Urinary bladder (tissue), 3 donors: ENCODE measurements at regions not wholly inside any gene's neighbourhood (a gene's known extent, or its start where the extent isn't known, plus 50 kb on each side); places are given as distances from the start of the nearest gene placed in this dataset.

Experiments used
- DNase-seq: peaks from one replicate; pipeline ENCODE4 v3.0.0-alpha.2; 2015; ENCODE audit errors: extremely low spot score
- H3K27ac ChIP-seq: one replicate; pipeline ENCODE4 v1.5.1; 2013; ENCODE audit warnings: low read depth, mild to moderate bottlenecking, moderate library complexity
- H3K36me3 ChIP-seq: one replicate; pipeline ENCODE4 v1.6.1; 2013; ENCODE audit warnings: mild to moderate bottlenecking, moderate library complexity; ENCODE audit not compliant: insufficient read depth
- H3K4me1 ChIP-seq: one replicate; pipeline ENCODE4 v1.6.1; 2013; ENCODE audit warnings: mild to moderate bottlenecking, moderate library complexity; ENCODE audit not compliant: insufficient read depth
- H3K4me3 ChIP-seq: one replicate; pipeline ENCODE4 v1.5.1; 2013; ENCODE audit warnings: low read depth, low read length
- WGBS: extraction: QIAGEN DNeasy Blood & Tissue Kit; methylation state at CpG from one replicate; pipeline ENCODE4 v1.1.7; 2013; 5-methylcytosine and 5-hydroxymethylcytosine counted together
- donor health status: healthy with polysubstance abuse.
- donor health status: healthy.

- Histone ChIP-seq H3K4me3 (no peak overlapping the region), H3K27ac (no peak overlapping the region), H3K4me1 (no peaks in the 10 kb centered on the region), H3K36me3 (no peaks in the 10 kb centered on the region)
- WGBS = 49% methylated on average over 18 of the region's 18 CpGs
- no peak for DNase-seq
These were observed 211.1 kb downstream of the MATN1 start for GRCh38 chr1:30511991-30512913.

GRCh38 chr1:30511563-30511962, 211.8 kb downstream of the MATN1 start:
- no peak overlapping the region for H3K4me3 ChIP-seq
- no peak overlapping the region for H3K27ac ChIP-seq
- H3K36me3 ChIP-seq = no peaks in the 10 kb centered on the region
- DNase-seq = no peak
- 84% methylated on average over 6 of the region's 6 CpGs for WGBS
- no peaks in the 10 kb centered on the region for H3K4me1 ChIP-seq

GRCh38 chr1:30511106-30511505, 212.3 kb downstream of the MATN1 start:
- no peaks in the 10 kb centered on the region for H3K4me1 ChIP-seq
- WGBS = 80% methylated on average over 5 of the region's 5 CpGs
- no peak for DNase-seq

GRCh38 chr1:30509670-30510069, 213.7 kb downstream of the MATN1 start:
- Histone ChIP-seq H3K4me3 (no peak overlapping the region), H3K36me3 (no peaks in the 10 kb centered on the region), H3K4me1 (no peaks in the 10 kb centered on the region), H3K27ac (no peak overlapping the region)
- no peak for DNase-seq
- WGBS = 25% methylated on average over 1 of the region's 1 CpG

More at GRCh38 chr1:30511106-30511505, 212.3 kb downstream of the MATN1 start:
- Histone ChIP-seq H3K36me3 (no peaks in the 10 kb centered on the region), H3K4me3 (no peak overlapping the region), H3K27ac (no peak overlapping the region)

GRCh38 chr1:30508611-30509010, 214.8 kb downstream of the MATN1 start:
- Histone ChIP-seq H3K4me1 (no peaks in the 10 kb centered on the region), H3K27ac (no peak overlapping the region)
- 60% methylated on average over 12 of the region's 12 CpGs for WGBS

GRCh38 chr1:30508175-30508448, 215.3 kb downstream of the MATN1 start:
- Histone ChIP-seq H3K27ac (no peak overlapping the region), H3K4me1 (no peaks in the 10 kb centered on the region), H3K36me3 (no peaks in the 10 kb centered on the region), H3K4me3 (no peak overlapping the region)
- no peak for DNase-seq
- 87% methylated on average over 3 of the region's 3 CpGs for WGBS

More at GRCh38 chr1:30508611-30509010, 214.8 kb downstream of the MATN1 start:
- Histone ChIP-seq H3K36me3 (no peaks in the 10 kb centered on the region), H3K4me3 (no peak overlapping the region)
- no peak for DNase-seq

GRCh38 chr1:30507401-30508174, 215.8 kb downstream of the MATN1 start:
- WGBS = 73% methylated on average over 11 of the region's 11 CpGs
- Histone ChIP-seq H3K4me1 (no peaks in the 10 kb centered on the region), H3K36me3 (no peaks in the 10 kb centered on the region), H3K4me3 (no peak overlapping the region), H3K27ac (no peak overlapping the region)
- no peak for DNase-seq

GRCh38 chr1:30507016-30507312, 216.4 kb downstream of the MATN1 start:
- 96% methylated on average over 2 of the region's 2 CpGs for WGBS
- H3K27ac ChIP-seq = no peak overlapping the region
- H3K4me3 ChIP-seq = no peak overlapping the region
- H3K4me1 ChIP-seq = no peaks in the 10 kb centered on the region
- H3K36me3 ChIP-seq = no peaks in the 10 kb centered on the region
- no peak for DNase-seq

GRCh38 chr1:30506291-30507015, 216.9 kb downstream of the MATN1 start:
- 55% methylated on average over 10 of the region's 10 CpGs for WGBS
- H3K27ac ChIP-seq = no peak overlapping the region
- no peak overlapping the region for H3K4me3 ChIP-seq
- H3K4me1 ChIP-seq = no peaks in the 10 kb centered on the region
- no peaks in the 10 kb centered on the region for H3K36me3 ChIP-seq
- no peak for DNase-seq

GRCh38 chr1:30505853-30506252, 217.5 kb downstream of the MATN1 start:
- DNase-seq = no peak
- Histone ChIP-seq H3K36me3 (no peaks in the 10 kb centered on the region), H3K4me3 (no peak overlapping the region), H3K4me1 (no peaks in the 10 kb centered on the region), H3K27ac (no peak overlapping the region)
- 81% methylated on average over 7 of the region's 7 CpGs for WGBS

GRCh38 chr1:30492451-30492850, 230.9 kb downstream of the MATN1 start:
- WGBS = 75% methylated on average over 6 of the region's 6 CpGs
- no peak for DNase-seq
- no peak overlapping the region for H3K27ac ChIP-seq
- no peaks in the 10 kb centered on the region for H3K4me1 ChIP-seq
- no peak overlapping the region for H3K4me3 ChIP-seq
- H3K36me3 ChIP-seq = no peaks in the 10 kb centered on the region

GRCh38 chr1:30491831-30492230, 231.6 kb downstream of the MATN1 start:
- DNase-seq = no peak
- H3K36me3 ChIP-seq = no peaks in the 10 kb centered on the region
- WGBS = 70% methylated on average over 4 of the region's 4 CpGs
- H3K4me1 ChIP-seq = no peaks in the 10 kb centered on the region
- no peak overlapping the region for H3K27ac ChIP-seq
- H3K4me3 ChIP-seq = no peak overlapping the region

GRCh38 chr1:30490554-30491053, 232.8 kb downstream of the MATN1 start:
- Histone ChIP-seq H3K36me3 (no peaks in the 10 kb centered on the region), H3K27ac (no peak overlapping the region), H3K4me1 (no peaks in the 10 kb centered on the region), H3K4me3 (no peak overlapping the region)
- 75% methylated on average over 3 of the region's 3 CpGs for WGBS
- no peak for DNase-seq
